ENCODE measurements at regions not wholly inside any gene's neighbourhood (a gene's known extent, or its start where the extent isn't known, plus 50 kb on each side); places are given as distances from the start of the nearest gene placed in this dataset.

DNA sequence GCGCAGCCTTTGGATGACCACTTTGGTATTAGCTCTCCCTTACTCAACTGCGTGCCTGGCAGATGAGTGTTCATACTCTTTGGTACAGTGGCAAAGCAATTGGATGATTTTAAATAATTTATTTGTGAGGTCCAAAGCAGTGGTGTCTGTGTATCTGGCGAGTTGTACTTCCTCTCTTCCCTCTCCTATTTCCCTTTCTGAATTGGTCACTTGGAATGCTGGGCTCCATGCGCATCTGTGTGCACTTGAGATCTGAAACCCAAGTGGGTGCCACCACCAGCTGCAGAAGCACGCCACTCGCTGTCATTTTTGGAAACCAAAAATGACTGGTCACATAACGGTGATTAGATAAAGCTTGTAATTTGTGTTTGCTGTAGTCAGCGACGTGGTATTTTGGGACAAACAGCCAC, 386.0 kb upstream of the KLF4 start:
- no peaks in the 10 kb centered on the region for H3K79me2 ChIP-seq (ENCODE audit: control insufficient read depth, insufficient read depth, low read length, poor library complexity)
- no peak overlapping the region for H4K12ac ChIP-seq (ENCODE audit: low read depth, low read length)
- H2BK120ac ChIP-seq (ENCODE audit: insufficient read depth, low read length, poor library complexity) = no peak overlapping the region
- H3K79me1 ChIP-seq (ENCODE audit: low read length) = no peaks in the 10 kb centered on the region
- no peak overlapping the region for H2BK5ac ChIP-seq (ENCODE audit: low read depth, low read length, poor library complexity)
- no peak overlapping the region for H3K23ac ChIP-seq (ENCODE audit: low read length)
- no peak overlapping the region for H2AK5ac ChIP-seq (ENCODE audit: low read length)
- no peak overlapping the region for H4K91ac ChIP-seq (ENCODE audit: low read depth, low read length)
- H3K27ac ChIP-seq (ENCODE audit: low read depth, low read length) = no peak overlapping the region
- no peak overlapping the region for H3K9ac ChIP-seq (ENCODE audit: low read length)
- no peak overlapping the region for H3K14ac ChIP-seq (ENCODE audit: low read length)
- H2BK12ac ChIP-seq (ENCODE audit: low read length) = no peak overlapping the region
- no peak overlapping the region for H3K4me2 ChIP-seq (ENCODE audit: low read length)
- no peak overlapping the region for H4K8ac ChIP-seq (ENCODE audit: low read depth, low read length)
- peak; percentile 37 to 59 for DNase-seq
- no peak overlapping the region for H3K18ac ChIP-seq (ENCODE audit: low read length)
- H3K4ac ChIP-seq (ENCODE audit: low read depth, low read length) = no peak overlapping the region
- no peaks in the 10 kb centered on the region for H3K4me1 ChIP-seq (ENCODE audit: control insufficient read depth in 1 of 2, insufficient read depth in 2 of 2, low read length in 2 of 2)
- H3K36me3 ChIP-seq (ENCODE audit: control insufficient read depth in 1 of 2, insufficient read depth in 2 of 2, low read length in 2 of 2) = no peaks in the 10 kb centered on the region
- no peak overlapping the region for H3K4me3 ChIP-seq (ENCODE audit: low read depth, low read length)
- no peak overlapping the region for H2AFZ ChIP-seq (ENCODE audit: insufficient read depth, low read length, poor library complexity)
- no peaks in the 10 kb centered on the region for H3K9me3 ChIP-seq (ENCODE audit: insufficient read depth, low read depth, low read length)
- WGBS (ENCODE audit: extremely low coverage, insufficient coverage, insufficient read length) = no CpG with 5 or more reads among the region's 9 CpGs
- H3K27me3 ChIP-seq (ENCODE audit: insufficient read depth, low read length) = no peaks in the 10 kb centered on the region

DNA sequence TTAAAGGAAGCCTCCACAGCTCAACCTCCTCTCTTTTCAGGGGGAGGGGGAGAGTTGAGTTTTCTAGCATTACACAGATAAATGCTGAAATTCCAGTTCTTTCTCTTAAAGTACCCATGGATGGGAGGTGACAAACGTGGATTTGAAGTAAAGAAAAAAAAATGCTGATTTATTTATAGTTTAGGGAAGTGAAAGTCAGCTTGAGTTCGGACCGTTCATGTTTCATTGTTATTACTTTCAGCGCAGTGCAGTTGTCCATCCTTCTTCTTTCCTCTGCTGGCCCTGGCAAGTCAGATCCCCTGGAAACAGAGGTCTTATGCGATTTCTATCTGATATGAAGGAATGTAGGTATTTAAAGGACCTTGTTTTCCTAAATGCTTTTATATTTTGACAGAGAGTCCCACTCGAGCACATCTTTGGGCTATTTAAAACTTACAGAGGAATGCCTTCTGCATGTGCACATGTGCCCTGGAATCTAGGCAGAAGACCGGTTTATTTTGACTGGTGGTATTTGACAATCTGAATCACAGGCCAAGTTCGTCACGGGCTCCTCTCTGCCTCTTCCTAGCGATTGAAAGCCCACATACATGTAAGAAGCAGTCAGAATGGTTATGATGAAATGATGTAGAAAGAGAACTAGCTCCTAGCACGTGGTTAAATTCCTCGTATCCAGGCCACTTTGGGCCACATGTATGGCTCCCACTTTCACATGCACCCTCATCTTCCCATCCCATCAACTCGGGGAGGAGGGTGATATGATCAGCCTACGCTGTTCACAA, 385.2 kb upstream of the KLF4 start:
- H2AK5ac ChIP-seq (ENCODE audit: low read length) = no peak overlapping the region
- no peak overlapping the region for H4K91ac ChIP-seq (ENCODE audit: low read depth, low read length)
- H3K4me3 ChIP-seq (ENCODE audit: low read depth, low read length) = no peak overlapping the region
- H3K23ac ChIP-seq (ENCODE audit: low read length) = no peak overlapping the region
- H3K79me2 ChIP-seq (ENCODE audit: control insufficient read depth, insufficient read depth, low read length, poor library complexity) = no peaks in the 10 kb centered on the region
- peak; percentile 77 to 91 for DNase-seq
- H2BK12ac ChIP-seq (ENCODE audit: low read length) = no peak overlapping the region
- no peak overlapping the region for H2BK120ac ChIP-seq (ENCODE audit: insufficient read depth, low read length, poor library complexity)
- no peak overlapping the region for H2AFZ ChIP-seq (ENCODE audit: insufficient read depth, low read length, poor library complexity)
- H3K9me3 ChIP-seq (ENCODE audit: insufficient read depth, low read depth, low read length) = no peaks in the 10 kb centered on the region
- H3K4ac ChIP-seq (ENCODE audit: low read depth, low read length) = no peak overlapping the region
- no peak overlapping the region for H3K14ac ChIP-seq (ENCODE audit: low read length)
- no peaks in the 10 kb centered on the region for H3K4me1 ChIP-seq (ENCODE audit: control insufficient read depth in 1 of 2, insufficient read depth in 2 of 2, low read length in 2 of 2)
- H4K12ac ChIP-seq (ENCODE audit: low read depth, low read length) = no peak overlapping the region
- H3K27me3 ChIP-seq (ENCODE audit: insufficient read depth, low read length) = no peaks in the 10 kb centered on the region
- H4K8ac ChIP-seq (ENCODE audit: low read depth, low read length) = no peak overlapping the region
- H3K4me2 ChIP-seq (ENCODE audit: low read length) = no peak overlapping the region
- no CpG with 5 or more reads among the region's 14 CpGs for WGBS (ENCODE audit: extremely low coverage, insufficient coverage, insufficient read length)
- no peaks in the 10 kb centered on the region for H3K36me3 ChIP-seq (ENCODE audit: control insufficient read depth in 1 of 2, insufficient read depth in 2 of 2, low read length in 2 of 2)
- no peak overlapping the region for H3K9ac ChIP-seq (ENCODE audit: low read length)
- no peak overlapping the region for H2BK5ac ChIP-seq (ENCODE audit: low read depth, low read length, poor library complexity)
- H3K27ac ChIP-seq (ENCODE audit: low read depth, low read length) = no peak overlapping the region
- H3K79me1 ChIP-seq (ENCODE audit: low read length) = no peaks in the 10 kb centered on the region
- H3K18ac ChIP-seq (ENCODE audit: low read length) = no peak overlapping the region

DNA sequence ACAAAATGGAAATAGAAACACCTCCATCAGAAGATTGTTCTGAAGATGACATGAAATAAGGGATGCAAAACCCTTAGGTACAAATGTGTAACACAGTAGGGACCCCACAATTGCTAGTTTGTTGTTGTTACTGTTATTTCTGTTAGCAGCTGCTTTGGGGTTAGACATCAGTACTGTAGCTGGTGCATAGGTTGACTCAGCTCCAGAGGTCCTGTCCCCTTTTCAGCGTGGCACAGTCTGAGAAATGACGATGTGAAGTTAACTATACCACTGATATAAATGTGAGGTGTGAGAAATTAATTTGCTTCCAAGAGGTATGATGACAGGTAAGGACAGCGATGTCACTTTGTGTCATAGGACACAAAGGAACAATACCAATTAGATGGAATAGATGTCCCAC, 384.6 kb upstream of the KLF4 start:
- Histone ChIP-seq H3K79me2 (ENCODE audit: control insufficient read depth, insufficient read depth, low read length, poor library complexity) (no peaks in the 10 kb centered on the region), H3K9me3 (ENCODE audit: insufficient read depth, low read depth, low read length) (no peaks in the 10 kb centered on the region), H3K9ac (ENCODE audit: low read length) (no peak overlapping the region), H2BK12ac (ENCODE audit: low read length) (no peak overlapping the region), H3K4ac (ENCODE audit: low read depth, low read length) (no peak overlapping the region), H2BK5ac (ENCODE audit: low read depth, low read length, poor library complexity) (no peak overlapping the region), H2AFZ (ENCODE audit: insufficient read depth, low read length, poor library complexity) (no peak overlapping the region), H3K36me3 (ENCODE audit: control insufficient read depth in 1 of 2, insufficient read depth in 2 of 2, low read length in 2 of 2) (no peaks in the 10 kb centered on the region), H3K4me3 (ENCODE audit: low read depth, low read length) (no peak overlapping the region), H3K27ac (ENCODE audit: low read depth, low read length) (no peak overlapping the region), H3K23ac (ENCODE audit: low read length) (no peak overlapping the region), H3K27me3 (ENCODE audit: insufficient read depth, low read length) (no peaks in the 10 kb centered on the region), H3K14ac (ENCODE audit: low read length) (no peak overlapping the region), H3K18ac (ENCODE audit: low read length) (no peak overlapping the region), H3K4me1 (ENCODE audit: control insufficient read depth in 1 of 2, insufficient read depth in 2 of 2, low read length in 2 of 2) (no peaks in the 10 kb centered on the region), H4K12ac (ENCODE audit: low read depth, low read length) (no peak overlapping the region), H2AK5ac (ENCODE audit: low read length) (no peak overlapping the region), H4K8ac (ENCODE audit: low read depth, low read length) (no peak overlapping the region), H3K4me2 (ENCODE audit: low read length) (no peak overlapping the region), H4K91ac (ENCODE audit: low read depth, low read length) (no peak overlapping the region), H2BK120ac (ENCODE audit: insufficient read depth, low read length, poor library complexity) (no peak overlapping the region), H3K79me1 (ENCODE audit: low read length) (no peaks in the 10 kb centered on the region)
- no peak for DNase-seq
- no CpG with 5 or more reads among the region's 3 CpGs for WGBS (ENCODE audit: extremely low coverage, insufficient coverage, insufficient read length)

DNA sequence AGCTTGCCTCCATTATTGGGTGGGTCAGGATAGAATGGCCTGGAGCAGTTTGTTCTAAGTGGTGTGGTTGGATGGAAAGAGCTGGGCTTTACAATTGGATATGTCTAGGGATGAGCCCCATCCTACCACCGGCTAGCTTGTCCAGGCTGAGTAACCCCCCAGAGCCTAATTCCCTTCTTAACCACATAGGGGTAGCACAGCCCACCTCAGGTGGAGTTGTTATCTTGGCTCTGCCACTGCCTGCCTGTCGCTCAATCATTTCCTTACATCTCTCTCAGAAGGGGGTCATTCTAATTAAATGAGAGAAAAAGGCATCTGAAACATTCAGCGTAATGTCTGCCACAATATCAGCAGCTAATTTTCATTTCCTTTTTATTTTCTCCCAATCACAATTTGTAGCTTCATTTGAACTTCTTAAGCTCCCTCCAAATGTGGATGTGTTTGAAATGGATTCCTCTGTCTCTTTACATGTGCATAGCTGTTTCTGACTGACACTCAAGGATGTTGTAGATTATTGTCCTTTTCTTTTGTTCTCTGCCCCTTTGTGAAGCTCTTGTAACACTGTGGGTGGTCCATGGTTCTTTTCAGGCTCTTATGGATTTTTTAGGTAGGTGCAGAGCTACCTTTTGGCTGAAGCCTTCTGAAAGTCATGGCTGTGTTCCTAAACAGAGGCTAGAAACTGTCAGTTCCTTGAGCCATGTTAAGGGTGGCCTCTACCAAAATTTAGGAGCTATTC, 383.1 kb upstream of the KLF4 start:
- no peak overlapping the region for H3K4ac ChIP-seq (ENCODE audit: low read depth, low read length)
- no peak overlapping the region for H3K27ac ChIP-seq (ENCODE audit: low read depth, low read length)
- no CpG with 5 or more reads among the region's 3 CpGs for WGBS (ENCODE audit: extremely low coverage, insufficient coverage, insufficient read length)
- H3K79me2 ChIP-seq (ENCODE audit: control insufficient read depth, insufficient read depth, low read length, poor library complexity) = no peaks in the 10 kb centered on the region
- no peaks in the 10 kb centered on the region for H3K4me1 ChIP-seq (ENCODE audit: control insufficient read depth in 1 of 2, insufficient read depth in 2 of 2, low read length in 2 of 2)
- no peak overlapping the region for H4K91ac ChIP-seq (ENCODE audit: low read depth, low read length)
- no peak overlapping the region for H3K4me2 ChIP-seq (ENCODE audit: low read length)
- peaks cover 1% of the 10 kb centered on the region for H3K9me3 ChIP-seq (ENCODE audit: insufficient read depth, low read depth, low read length)
- no peak overlapping the region for H2AK5ac ChIP-seq (ENCODE audit: low read length)
- H2BK5ac ChIP-seq (ENCODE audit: low read depth, low read length, poor library complexity) = no peak overlapping the region
- no peak overlapping the region for H3K18ac ChIP-seq (ENCODE audit: low read length)
- H3K36me3 ChIP-seq (ENCODE audit: control insufficient read depth in 1 of 2, insufficient read depth in 2 of 2, low read length in 2 of 2) = no peaks in the 10 kb centered on the region
- H4K8ac ChIP-seq (ENCODE audit: low read depth, low read length) = no peak overlapping the region
- no peak overlapping the region for H2AFZ ChIP-seq (ENCODE audit: insufficient read depth, low read length, poor library complexity)
- no peak overlapping the region for H4K12ac ChIP-seq (ENCODE audit: low read depth, low read length)
- no peak overlapping the region for H3K14ac ChIP-seq (ENCODE audit: low read length)
- H2BK120ac ChIP-seq (ENCODE audit: insufficient read depth, low read length, poor library complexity) = no peak overlapping the region
- no peaks in the 10 kb centered on the region for H3K27me3 ChIP-seq (ENCODE audit: insufficient read depth, low read length)
- H3K4me3 ChIP-seq (ENCODE audit: low read depth, low read length) = no peak overlapping the region
- H3K79me1 ChIP-seq (ENCODE audit: low read length) = no peaks in the 10 kb centered on the region
- no peak overlapping the region for H3K23ac ChIP-seq (ENCODE audit: low read length)
- no peak overlapping the region for H2BK12ac ChIP-seq (ENCODE audit: low read length)
- no peak for DNase-seq
- H3K9ac ChIP-seq (ENCODE audit: low read length) = no peak overlapping the region
